Nephron (organoid): ENCODE measurements at regions not wholly inside any gene's neighbourhood (a gene's known extent, or its start where the extent isn't known, plus 50 kb on each side); places are given as distances from the start of the nearest gene placed in this dataset.

Experiments
- H3K27ac Mint-ChIP-seq, 3 experiments: 2 replicates each; pipeline ENCODE4 v1.8.0; 2020; ENCODE audit warnings: mixed read lengths in 3 of 3, mild to moderate bottlenecking in 2 of 3, moderate library complexity in 1 of 3
- H3K27me3 Mint-ChIP-seq: 2 replicates; pipeline ENCODE4 v1.8.0; 2021; ENCODE audit warnings: low read depth, mild to moderate bottlenecking, moderate library complexity, mixed read lengths
- H3K36me3 Mint-ChIP-seq: 2 replicates; pipeline ENCODE4 v1.8.0; 2020; ENCODE audit warnings: low read depth, mixed read lengths
- H3K4me1 Mint-ChIP-seq: 2 replicates; pipeline ENCODE4 v1.8.0; 2020; ENCODE audit warnings: mixed read lengths
- H3K4me3 Mint-ChIP-seq, 3 experiments: 2 replicates each; pipeline ENCODE4 v1.8.0; 2020; ENCODE audit warnings: mild to moderate bottlenecking in 3 of 3, mixed read lengths in 3 of 3, moderate library complexity in 2 of 3
- H3K9me3 Mint-ChIP-seq: 2 replicates; pipeline ENCODE4 v1.8.0; 2020; ENCODE audit warnings: mixed read lengths
- TF ChIP-seq, protein P1 (sequence below), 3 experiments: fragments of 200-600 bp; sonication (generic); IDR thresholded peaks; one replicate each; pipeline ENCODE4 v1.5.0; 2021; ENCODE audit warnings: antibody characterized with exemption in 3 of 3; ENCODE audit not compliant: unreplicated experiment in 3 of 3

DNA sequence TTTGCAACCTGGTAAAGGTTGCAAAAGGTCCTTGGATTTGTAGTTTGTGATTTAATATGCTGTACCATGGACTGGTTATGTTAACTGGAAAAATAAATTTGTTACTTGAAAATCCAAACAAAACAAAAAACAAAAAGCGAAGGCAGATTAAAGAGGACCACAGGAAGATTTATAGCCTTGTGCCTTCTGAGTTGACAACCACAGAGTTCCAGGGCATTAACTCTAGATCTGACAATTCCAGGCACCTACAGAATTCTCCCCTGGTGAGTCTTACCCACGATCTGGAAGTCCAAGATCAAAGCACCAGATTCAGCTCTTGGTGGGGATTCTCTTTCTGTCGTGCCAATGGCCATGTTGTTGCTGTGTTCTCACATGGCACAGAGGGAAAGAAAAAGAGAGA, 107.9 kb upstream of the SELENOP start:
- TF ChIP-seq, protein P1, sequence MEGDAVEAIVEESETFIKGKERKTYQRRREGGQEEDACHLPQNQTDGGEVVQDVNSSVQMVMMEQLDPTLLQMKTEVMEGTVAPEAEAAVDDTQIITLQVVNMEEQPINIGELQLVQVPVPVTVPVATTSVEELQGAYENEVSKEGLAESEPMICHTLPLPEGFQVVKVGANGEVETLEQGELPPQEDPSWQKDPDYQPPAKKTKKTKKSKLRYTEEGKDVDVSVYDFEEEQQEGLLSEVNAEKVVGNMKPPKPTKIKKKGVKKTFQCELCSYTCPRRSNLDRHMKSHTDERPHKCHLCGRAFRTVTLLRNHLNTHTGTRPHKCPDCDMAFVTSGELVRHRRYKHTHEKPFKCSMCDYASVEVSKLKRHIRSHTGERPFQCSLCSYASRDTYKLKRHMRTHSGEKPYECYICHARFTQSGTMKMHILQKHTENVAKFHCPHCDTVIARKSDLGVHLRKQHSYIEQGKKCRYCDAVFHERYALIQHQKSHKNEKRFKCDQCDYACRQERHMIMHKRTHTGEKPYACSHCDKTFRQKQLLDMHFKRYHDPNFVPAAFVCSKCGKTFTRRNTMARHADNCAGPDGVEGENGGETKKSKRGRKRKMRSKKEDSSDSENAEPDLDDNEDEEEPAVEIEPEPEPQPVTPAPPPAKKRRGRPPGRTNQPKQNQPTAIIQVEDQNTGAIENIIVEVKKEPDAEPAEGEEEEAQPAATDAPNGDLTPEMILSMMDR (IDR thresholded peaks at IDR 0.05; ENCODE audit: unreplicated experiment in 3 of 3), result no peak

DNA sequence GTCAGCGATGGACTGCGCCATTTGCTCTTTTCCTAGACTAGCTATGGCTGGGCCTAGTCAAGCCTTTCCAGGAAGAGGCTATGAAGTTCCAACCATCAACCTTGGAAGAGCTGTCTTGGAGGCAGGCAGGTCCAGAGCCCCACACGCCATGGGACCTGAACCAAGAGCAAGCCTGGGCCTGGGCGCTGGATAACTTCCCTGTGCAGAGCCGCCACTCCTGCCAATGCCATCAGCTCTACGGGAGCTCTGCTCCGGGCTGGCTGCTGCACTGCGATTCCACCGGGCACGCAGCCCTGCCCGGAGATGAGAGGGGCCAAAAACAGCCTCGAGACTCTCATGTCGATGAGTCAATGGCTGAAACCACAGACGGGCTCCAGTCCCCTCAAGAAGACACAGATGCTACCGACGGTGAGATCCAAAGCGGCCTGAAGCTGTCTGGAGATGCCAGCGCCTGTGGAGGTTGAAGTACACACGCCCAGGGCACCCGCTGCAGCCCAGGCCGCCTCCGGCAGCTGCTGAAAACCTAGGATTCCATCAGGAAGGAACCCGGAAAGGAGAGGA, 103.7 kb upstream of the SELENOP start:
- no peaks in the 10 kb centered on the region for H3K4me1 Mint-ChIP-seq
- no peaks in the 10 kb centered on the region for H3K36me3 Mint-ChIP-seq
- H3K27me3 Mint-ChIP-seq, result peaks cover 10% of the 10 kb centered on the region
- TF ChIP-seq, protein P1 (IDR thresholded peaks at IDR 0.05; ENCODE audit: unreplicated experiment in 3 of 3), result no peak
- no peak overlapping the region for H3K27ac Mint-ChIP-seq
- H3K4me3 Mint-ChIP-seq, result no peak overlapping the region
- H3K9me3 Mint-ChIP-seq, result no peaks in the 10 kb centered on the region

More for the DNA sequence above, 107.9 kb upstream of the SELENOP start:
- H3K9me3 Mint-ChIP-seq, result no peaks in the 10 kb centered on the region
- no peak overlapping the region for H3K4me3 Mint-ChIP-seq
- no peaks in the 10 kb centered on the region for H3K36me3 Mint-ChIP-seq
- peaks cover 10% of the 10 kb centered on the region for H3K27me3 Mint-ChIP-seq
- H3K4me1 Mint-ChIP-seq, result no peaks in the 10 kb centered on the region
- H3K27ac Mint-ChIP-seq, result no peak overlapping the region

DNA sequence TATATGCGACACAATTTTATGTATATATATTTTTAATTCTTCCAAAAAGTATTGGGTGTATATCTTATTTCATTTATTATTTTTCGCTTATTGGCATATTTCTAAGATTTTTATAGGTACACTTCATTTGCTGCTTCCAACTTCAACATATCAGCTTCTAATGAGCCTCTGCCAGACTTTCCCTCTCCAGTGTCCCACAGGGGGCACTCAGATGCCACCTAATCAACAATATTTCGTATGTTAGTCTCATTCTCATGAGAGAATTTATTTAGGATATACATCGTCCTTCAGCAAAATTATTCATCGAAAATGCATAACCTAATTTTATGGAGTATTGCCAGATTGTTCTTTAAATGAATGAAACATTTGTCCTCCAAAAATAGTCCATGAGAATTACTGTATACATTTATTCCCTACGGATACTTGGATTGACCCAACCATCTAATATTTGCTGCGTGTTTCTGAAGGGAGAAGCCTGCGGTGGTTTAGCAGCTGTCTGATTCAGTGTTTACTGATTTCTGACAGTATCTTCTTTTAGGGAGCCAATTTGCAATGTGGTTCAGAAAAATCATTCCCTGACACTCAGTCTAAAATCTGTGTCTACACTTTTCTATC, 100.6 kb upstream of the SELENOP start:
- Mint-ChIP-seq H3K27me3 (peaks cover 26% of the 10 kb centered on the region), H3K9me3 (no peaks in the 10 kb centered on the region), H3K4me1 (no peaks in the 10 kb centered on the region), H3K4me3 (no peak overlapping the region), H3K36me3 (no peaks in the 10 kb centered on the region), H3K27ac (no peak overlapping the region)
- TF ChIP-seq, protein P1 (IDR thresholded peaks at IDR 0.05; ENCODE audit: unreplicated experiment in 3 of 3), result peak in 1 of 3 experiments; percentile 17

DNA sequence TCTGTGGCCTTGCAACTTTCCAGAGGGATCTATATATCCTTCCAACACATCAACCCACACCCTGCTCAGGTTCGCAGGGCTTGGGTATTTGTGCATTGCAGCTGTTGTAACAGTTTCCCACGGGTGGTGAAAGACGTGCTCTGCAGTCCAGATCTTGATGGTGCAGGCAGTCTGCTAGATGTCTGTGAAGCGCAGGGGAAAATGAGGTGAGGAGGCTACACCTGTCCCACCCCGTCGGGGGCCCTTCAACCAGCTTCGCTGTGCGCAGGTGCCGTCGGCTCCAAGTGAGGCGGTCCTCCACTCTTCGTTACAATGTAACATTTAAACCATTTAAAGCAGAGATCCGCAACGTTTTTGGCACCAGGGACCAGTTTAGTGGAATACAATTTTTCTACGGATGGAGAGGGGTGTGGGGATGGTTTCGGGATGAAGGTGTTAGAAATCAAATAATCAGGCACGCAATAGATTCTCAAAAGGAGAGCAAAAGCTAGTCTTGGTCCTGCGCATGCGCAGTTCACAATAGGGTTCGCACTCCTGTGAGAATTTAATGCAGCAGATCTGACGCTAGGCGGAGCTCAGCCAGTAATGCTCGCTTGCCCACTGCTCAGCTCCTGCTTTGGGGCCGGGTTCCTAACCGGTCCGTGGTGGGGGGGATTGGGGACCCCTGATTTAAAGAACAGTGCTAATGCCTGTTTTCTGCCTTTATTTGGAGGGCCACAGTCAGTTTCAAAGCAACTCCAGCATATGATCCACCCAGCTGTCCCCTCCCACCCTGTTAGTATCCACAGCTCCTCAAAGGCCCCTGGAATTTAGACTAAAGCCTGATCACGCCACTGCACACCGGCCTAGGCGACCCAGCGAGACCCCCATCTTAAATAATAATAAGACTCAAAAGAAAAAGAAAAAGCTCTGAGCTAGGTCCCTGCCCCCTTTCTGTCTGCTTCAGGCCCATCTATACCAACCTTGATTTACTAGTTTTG, 97.1 kb upstream of the SELENOP start:
- peak overlapping the region; percentile 80 to 87 (median 85) for H3K4me3 Mint-ChIP-seq
- TF ChIP-seq, protein P1 (IDR thresholded peaks at IDR 0.05; ENCODE audit: unreplicated experiment in 3 of 3), result peak; percentile 72 to 84 (median 80)
- H3K4me1 Mint-ChIP-seq, result no peaks in the 10 kb centered on the region
- H3K9me3 Mint-ChIP-seq, result no peaks in the 10 kb centered on the region
- H3K36me3 Mint-ChIP-seq, result no peaks in the 10 kb centered on the region
- H3K27me3 Mint-ChIP-seq, result peaks cover 43% of the 10 kb centered on the region
- no peak overlapping the region for H3K27ac Mint-ChIP-seq

DNA sequence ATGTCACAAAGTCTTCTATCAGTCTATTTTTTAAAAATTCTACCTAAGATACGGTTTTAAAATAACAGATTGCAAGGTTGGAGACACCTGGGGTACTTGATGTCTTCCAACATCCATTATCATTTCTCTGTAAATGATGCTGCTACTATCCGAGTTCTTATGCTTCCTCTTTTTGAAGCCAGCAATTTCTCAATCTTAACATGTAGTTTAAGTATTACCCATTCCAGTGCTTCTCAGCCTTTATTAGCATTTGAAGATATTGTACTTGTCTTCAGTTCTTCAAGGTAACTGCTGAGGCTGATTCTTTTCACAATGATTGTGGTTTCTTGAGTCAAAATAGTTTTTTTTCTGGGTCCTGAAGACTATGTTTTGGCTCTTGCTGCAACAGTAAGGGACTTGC, 96.4 kb upstream of the SELENOP start:
- peaks cover 46% of the 10 kb centered on the region for H3K27me3 Mint-ChIP-seq
- H3K4me3 Mint-ChIP-seq, result peak overlapping the region; percentile 80 to 87 (median 85)
- no peaks in the 10 kb centered on the region for H3K9me3 Mint-ChIP-seq
- H3K4me1 Mint-ChIP-seq, result no peaks in the 10 kb centered on the region
- H3K27ac Mint-ChIP-seq, result no peak overlapping the region
- H3K36me3 Mint-ChIP-seq, result no peaks in the 10 kb centered on the region
- TF ChIP-seq, protein P1 (IDR thresholded peaks at IDR 0.05; ENCODE audit: unreplicated experiment in 3 of 3), result no peak
